ENCODE measurements at regions not wholly inside any gene's neighbourhood (a gene's known extent, or its start where the extent isn't known, plus 50 kb on each side); places are given as distances from the start of the nearest gene placed in this dataset.

- TF ChIP-seq CTCF (IDR thresholded peaks at IDR 0.05) (no peak), POLR2A (IDR thresholded peaks at IDR 0.05) (no peak)
Observed at GRCh38 chr10:32111585-32111984, 55.4 kb upstream of the KIF5B start.
